WTC11 (cell line): ENCODE measurements at regions not wholly inside any gene's neighbourhood (a gene's known extent, or its start where the extent isn't known, plus 50 kb on each side); places are given as distances from the start of the nearest gene placed in this dataset.

Source experiments
- ATAC-seq: fragments of 200-7000 bp; cut with Tn5 transposase; 2 replicates; pipeline ENCODE4 v1.10.0; 2021; ENCODE audit warnings: mild to moderate bottlenecking, moderate library complexity
- CTCF ChIA-PET: fragments of 300-600 bp; sonication (Branson Sonifier 250); formaldehyde crosslinking; loops from one replicate; lab custom pipeline; 2021; ENCODE audit warnings: antibody characterized with exemption; lab: Charles Lee
- POLR2A ChIA-PET: fragments of 350-600 bp; sonication (Branson Sonifier 250); formaldehyde crosslinking; loops from one replicate; lab custom pipeline; 2021; ENCODE audit warnings: antibody characterized with exemption; lab: Charles Lee
- DNase-seq: peaks from one replicate; pipeline ENCODE4 v3.0.0; 2021; ENCODE audit warnings: low spot score
- H3K27ac Mint-ChIP-seq: 2 replicates; pipeline ENCODE4 v1.8.0; 2021; ENCODE audit warnings: mixed read lengths
- H3K27me3 Mint-ChIP-seq: 2 replicates; pipeline ENCODE4 v1.8.0; 2021; ENCODE audit warnings: low read depth, mild to moderate bottlenecking, moderate library complexity, mixed read lengths
- H3K36me3 Mint-ChIP-seq: 2 replicates; pipeline ENCODE4 v1.8.0; 2021; ENCODE audit warnings: mixed read lengths
- H3K4me1 Mint-ChIP-seq: 2 replicates; pipeline ENCODE4 v1.8.0; 2022; ENCODE audit warnings: mixed read lengths
- H3K4me3 Mint-ChIP-seq: 2 replicates; pipeline ENCODE4 v1.8.0; 2021; ENCODE audit warnings: mild to moderate bottlenecking, moderate library complexity, mixed read lengths
- H3K9me3 Mint-ChIP-seq: 2 replicates; pipeline ENCODE4 v1.8.0; 2021; ENCODE audit warnings: mixed read lengths
- ATF3 ChIP-seq: sonication (generic); formaldehyde crosslinking; conservative IDR thresholded peaks from 2 replicates; pipeline ENCODE4 v1.8.1; 2022; ENCODE audit warnings: mild to moderate bottlenecking, missing genetic modification reagents
- CDX4 ChIP-seq: fragments of 250-450 bp; sonication (Bioruptor Pico); IDR thresholded peaks from 2 replicates; pipeline ENCODE4 v1.9.0; 2021; ENCODE audit warnings: moderate library complexity, mild to moderate bottlenecking, inconsistent platforms, borderline replicate concordance
- ETV6 ChIP-seq: sonication (generic); formaldehyde crosslinking; IDR thresholded peaks from 2 replicates; pipeline ENCODE4 v1.8.1; 2022; ENCODE audit warnings: mild to moderate bottlenecking, missing genetic modification reagents
- FOXJ3 ChIP-seq: sonication (generic); formaldehyde crosslinking; IDR thresholded peaks from 2 replicates; pipeline ENCODE4 v1.9.0; 2021; ENCODE audit warnings: missing genetic modification reagents, mild to moderate bottlenecking, borderline replicate concordance
- FOXK1 ChIP-seq: sonication (generic); formaldehyde crosslinking; IDR thresholded peaks from 2 replicates; pipeline ENCODE4 v1.8.0; 2022; ENCODE audit warnings: mild to moderate bottlenecking, moderate library complexity, missing genetic modification reagents
- MXD4 ChIP-seq: fragments of 250-450 bp; sonication (Bioruptor Pico); IDR thresholded peaks from 2 replicates; pipeline ENCODE4 v1.8.0; 2021; ENCODE audit warnings: mild to moderate bottlenecking, moderate library complexity, borderline replicate concordance
- PRDM15 ChIP-seq: sonication (generic); formaldehyde crosslinking; IDR thresholded peaks from 2 replicates; pipeline ENCODE4 v1.8.0; 2022; ENCODE audit warnings: missing genetic modification reagents
- SMAD3 ChIP-seq: sonication (generic); formaldehyde crosslinking; IDR thresholded peaks from 2 replicates; pipeline ENCODE4 v1.8.0; 2022; ENCODE audit warnings: missing genetic modification reagents, mild to moderate bottlenecking, borderline replicate concordance
- SOX15 ChIP-seq: fragments of 250-450 bp; sonication (Bioruptor Pico); IDR thresholded peaks from 2 replicates; pipeline ENCODE4 v1.9.0; 2021; ENCODE audit warnings: mild to moderate bottlenecking
- TCF7 ChIP-seq: sonication (generic); formaldehyde crosslinking; IDR thresholded peaks from 2 replicates; pipeline ENCODE4 v1.8.0; 2022; ENCODE audit warnings: mild to moderate bottlenecking, low read depth, missing genetic modification reagents, moderate library complexity
- ZBTB43 ChIP-seq: sonication (generic); formaldehyde crosslinking; IDR thresholded peaks from 2 replicates; pipeline ENCODE4 v1.8.1; 2023; ENCODE audit warnings: mild to moderate bottlenecking, missing genetic modification reagents
- ZMAT4 ChIP-seq: fragments of 250-450 bp; sonication (Bioruptor Pico); IDR thresholded peaks from 2 replicates; pipeline ENCODE4 v1.9.0; 2021; ENCODE audit warnings: mild to moderate bottlenecking
- ZNF138 ChIP-seq: sonication (generic); formaldehyde crosslinking; conservative IDR thresholded peaks from 2 replicates; pipeline ENCODE4 v1.8.1; 2022; ENCODE audit warnings: mild to moderate bottlenecking, moderate library complexity, missing genetic modification reagents
- ZNF425 ChIP-seq: fragments of 250-450 bp; sonication (Bioruptor Pico); conservative IDR thresholded peaks from 2 replicates; pipeline ENCODE4 v1.9.0; 2021; ENCODE audit warnings: mild to moderate bottlenecking

GRCh38 chr2:207471261-207471660 is 58.5 kb upstream of the CREB1 start:
- ATAC-seq (no peak), DNase-seq (no peak)
- no peaks in the 10 kb centered on the region for H3K36me3 Mint-ChIP-seq
- no peaks in the 10 kb centered on the region for H3K9me3 Mint-ChIP-seq
- ChIA-PET POLR2A (no interaction called here), CTCF (interaction anchor here (2.6 kb wide), 1 partner anchor 670 kb away, joined by 34 read pairs; no protein-coding TSS in a partner anchor)
- no peak overlapping the region for H3K4me3 Mint-ChIP-seq
- H3K27me3 Mint-ChIP-seq: no peaks in the 10 kb centered on the region
- no peak overlapping the region for H3K27ac Mint-ChIP-seq
- H3K4me1 Mint-ChIP-seq: peaks cover 39% of the 10 kb centered on the region
- TF ChIP-seq ETV6 (no peak), FOXJ3 (no peak), SOX15 (no peak)

GRCh38 chr2:207472343-207473048 is 57.3 kb upstream of the CREB1 start:
- ATAC-seq: no peak
- no peak for TF ChIP-seq ZBTB43 (CRISPR knock-in tag)
- TF ChIP-seq FOXK1 (CRISPR knock-in tag): no peak
- TF ChIP-seq ATF3 (CRISPR knock-in tag): no peak
- no peak for TF ChIP-seq PRDM15 (CRISPR knock-in tag)
- TF ChIP-seq MXD4: no peak
- TF ChIP-seq CDX4: no peak
- no peak for TF ChIP-seq TCF7 (CRISPR knock-in tag)
- no peak for TF ChIP-seq ZNF138 (CRISPR knock-in tag)
- TF ChIP-seq SMAD3: no peak
- no peak for TF ChIP-seq ZNF425 (CRISPR knock-in tag)
- TF ChIP-seq ZMAT4 (CRISPR knock-in tag): no peak
- TF ChIP-seq, all 79 proteins: peak for 0
- no peak for DNase-seq
- no peaks in the 10 kb centered on the region for H3K36me3 Mint-ChIP-seq
- peak overlapping the region; percentile 64; the same call in 1 of the 2 replicates for H3K27ac Mint-ChIP-seq
- H3K4me1 Mint-ChIP-seq: peaks cover 43% of the 10 kb centered on the region
- CTCF ChIA-PET: interaction anchor here (0.6 to 2.6 kb wide), 22 partner anchors 32 to 671 kb away, joined by 3 to 34 read pairs (median 4); partner anchors contain the start of gene KLF7
- POLR2A ChIA-PET: no interaction called here
- no peaks in the 10 kb centered on the region for H3K9me3 Mint-ChIP-seq
- H3K27me3 Mint-ChIP-seq: no peaks in the 10 kb centered on the region
- no peak overlapping the region for H3K4me3 Mint-ChIP-seq
